C4-2B (cell line): ENCODE measurements at regions not wholly inside any gene's neighbourhood (a gene's known extent, or its start where the extent isn't known, plus 50 kb on each side); places are given as distances from the start of the nearest gene placed in this dataset.

Experiments
- H3K27ac ChIP-seq: fragments of 450-650 bp; 2 replicates; pipeline ENCODE4 v1.5.1; 2017
- CTCF ChIP-seq: fragments of 450-650 bp; conservative IDR thresholded peaks from 2 replicates; pipeline ENCODE4 v1.5.1; 2017; ENCODE audit warnings: mild to moderate bottlenecking
- ZFX ChIP-seq: fragments of 450-650 bp; IDR thresholded peaks from 2 replicates; pipeline ENCODE4 v1.6.1; 2017

DNA sequence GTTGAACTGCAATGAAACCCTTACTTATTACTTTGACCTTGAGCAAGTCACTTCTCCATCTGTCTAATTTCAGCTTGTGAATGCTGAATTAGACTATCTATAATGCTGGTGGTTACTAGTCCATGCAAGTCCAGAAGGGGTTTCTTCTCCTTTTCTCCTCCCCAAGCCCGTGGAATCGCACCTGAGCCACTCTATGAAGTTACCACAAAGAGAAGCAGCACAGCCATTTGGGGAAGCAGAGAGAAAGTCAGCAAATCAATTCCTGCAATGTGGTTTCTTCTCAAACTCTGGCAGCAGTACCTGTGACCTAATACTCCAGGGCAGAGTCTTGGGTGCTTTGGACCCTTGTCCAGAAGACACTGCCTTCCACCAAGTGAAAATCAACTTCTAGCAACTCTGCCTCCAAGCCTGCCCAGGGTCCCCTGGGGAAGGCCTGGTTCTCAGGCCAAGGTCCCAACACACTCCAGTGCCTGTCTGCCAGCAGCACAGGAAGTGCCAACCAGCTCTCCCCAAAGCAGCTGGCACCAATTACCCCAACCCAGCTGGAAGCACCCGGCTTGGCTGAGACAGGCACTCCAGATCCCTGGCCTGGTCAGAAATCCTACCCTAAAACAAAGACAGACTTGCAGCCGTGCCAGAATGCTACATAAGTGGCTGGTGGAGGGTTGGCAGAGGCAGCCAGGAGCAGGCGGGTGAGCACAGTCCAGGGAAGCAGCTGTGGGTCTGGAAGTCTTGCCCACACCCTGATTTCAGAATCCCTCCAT is 200.3 kb downstream of the LSM5 start:
- H3K27ac ChIP-seq = no peak overlapping the region
- TF ChIP-seq ZFX (no peak), CTCF (no peak)

GRCh38 chr7:32285698-32286097 is 204.5 kb downstream of the LSM5 start:
- H3K27ac ChIP-seq = no peak overlapping the region
- TF ChIP-seq ZFX = no peak
- no peak for TF ChIP-seq CTCF

DNA sequence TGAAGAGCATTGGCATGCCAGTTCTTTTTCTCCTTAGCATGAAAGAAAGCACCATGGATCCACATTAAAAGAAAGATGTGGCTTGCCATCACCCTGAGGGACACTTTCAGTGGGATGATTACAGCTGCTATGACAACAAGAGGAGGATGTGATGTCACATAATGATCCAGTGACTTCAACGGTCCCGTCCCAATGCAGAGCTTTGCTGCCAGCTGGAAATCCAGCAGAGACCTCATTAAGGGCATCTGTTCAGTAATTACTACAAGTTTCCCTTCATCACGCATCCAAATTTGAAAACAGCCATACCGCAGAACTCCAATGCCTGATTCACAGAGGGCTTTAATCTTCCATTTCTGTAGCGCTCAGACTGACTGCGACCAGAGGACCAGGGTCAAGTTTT is 206.6 kb downstream of the LSM5 start:
- no peak overlapping the region for H3K27ac ChIP-seq
- TF ChIP-seq CTCF (no peak), ZFX (no peak)

DNA sequence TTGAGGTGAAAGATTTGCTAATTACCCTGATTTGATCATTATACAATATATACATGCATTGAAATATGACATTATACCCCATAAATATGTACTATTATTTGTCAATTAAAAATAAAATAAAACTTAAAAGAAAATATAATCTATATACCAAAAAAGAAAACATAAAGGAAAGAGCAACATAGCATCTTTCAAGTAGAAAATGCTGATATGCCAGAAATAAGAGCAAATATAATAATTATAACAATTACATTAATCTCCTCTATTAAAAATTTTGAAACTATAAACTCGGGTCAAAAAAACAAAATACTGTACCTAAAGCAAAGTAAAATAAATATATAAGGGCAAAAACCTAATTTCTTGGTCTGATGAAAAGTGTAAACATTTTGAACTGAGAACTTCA is 209.3 kb upstream of the PDE1C start:
- TF ChIP-seq CTCF (no peak), ZFX (no peak)
- H3K27ac ChIP-seq = no peak overlapping the region

DNA sequence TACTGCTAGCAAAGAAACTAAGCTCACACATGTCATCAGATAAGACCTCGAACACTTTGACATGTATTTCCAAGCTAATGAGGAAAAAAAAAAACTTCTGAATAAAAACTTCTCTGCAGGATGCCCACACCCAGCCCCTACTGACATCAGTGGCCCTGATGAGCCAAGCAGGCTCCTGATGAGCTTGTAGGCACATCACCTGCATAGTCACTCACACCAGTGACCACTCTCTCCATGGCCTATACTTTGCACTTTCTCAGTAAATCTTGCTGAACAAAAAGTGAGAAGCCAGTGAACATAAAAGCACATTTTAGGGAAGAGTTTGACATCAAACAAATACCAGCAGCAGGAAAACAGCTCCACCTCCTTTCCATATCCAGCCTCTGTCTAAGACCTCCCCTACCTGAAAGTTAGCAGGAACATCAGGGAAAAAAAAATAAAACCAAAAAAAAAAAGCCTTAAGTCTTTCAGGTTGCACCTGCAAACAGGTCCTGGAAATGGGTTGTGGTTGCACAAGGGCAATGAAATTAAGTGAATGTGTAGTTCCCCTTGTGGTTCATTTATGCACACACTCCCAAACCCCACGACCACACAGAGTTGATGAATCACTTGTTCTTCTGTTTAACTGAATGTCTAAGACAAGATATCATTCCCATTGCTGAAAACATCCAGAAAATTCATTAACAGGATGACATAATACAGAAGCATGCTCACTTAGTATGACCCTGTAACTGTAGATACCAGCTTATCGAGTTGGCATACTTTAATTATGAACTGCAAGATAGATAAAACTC is 205.2 kb upstream of the PDE1C start:
- H3K27ac ChIP-seq = no peak overlapping the region

GRCh38 chr7:32273297-32273696 is 203.1 kb upstream of the PDE1C start:
- no peak overlapping the region for H3K27ac ChIP-seq
- no peak for TF ChIP-seq ZFX
- TF ChIP-seq CTCF = no peak

More for the DNA sequence above, 205.2 kb upstream of the PDE1C start:
- no peak for TF ChIP-seq ZFX
- TF ChIP-seq CTCF = no peak

GRCh38 chr7:32266932-32267475 is 196.8 kb upstream of the PDE1C start:
- no peak overlapping the region for H3K27ac ChIP-seq
- no peak for TF ChIP-seq CTCF
- no peak for TF ChIP-seq ZFX
